Ovary (tissue), 7 donors: ENCODE measurements at regions not wholly inside any gene's neighbourhood (a gene's known extent, or its start where the extent isn't known, plus 50 kb on each side); places are given as distances from the start of the nearest gene placed in this dataset.

Source experiments
- DNase-seq, 5 donors: peaks; one replicate each; pipeline ENCODE4 v3.0.0-alpha.2; 2019 to 2020
- H3K27ac ChIP-seq, 2 donors: fragments of 200-600 bp; one replicate each; pipeline versions ENCODE4 v1.5.1 to v1.8.0; 2019 to 2022
- H3K27me3 ChIP-seq: fragments of 200-600 bp; one replicate; pipeline ENCODE4 v1.8.0; 2022
- H3K36me3 ChIP-seq: fragments of 200-600 bp; sonication (generic); one replicate; pipeline ENCODE4 v1.5.1; 2019
- H3K4me1 ChIP-seq: one replicate; pipeline ENCODE4 v1.8.1; 2013; ENCODE audit warnings: mild to moderate bottlenecking, moderate library complexity; ENCODE audit not compliant: insufficient read depth
- H3K4me3 ChIP-seq: fragments of 200-600 bp; sonication (generic); one replicate; pipeline ENCODE4 v1.5.1; 2017
- H3K9me3 ChIP-seq, 2 donors: fragments of 200-600 bp in 1 of 2; sonication (generic) in 1 of 2; one replicate each; pipeline versions ENCODE4 v1.5.1 to v1.8.1; 2013 to 2019; ENCODE audit warnings: mild to moderate bottlenecking in 1 of 2, moderate library complexity in 1 of 2
- CTCF ChIP-seq, 3 donors: fragments of 450-650 bp in 2 of 3; fragments of 200-600 bp in 1 of 3; IDR thresholded peaks; one replicate each; pipeline versions ENCODE4 v1.5.1 to v1.8.0; 2016 to 2022; ENCODE audit warnings: antibody characterized with exemption in 3 of 3, mild to moderate bottlenecking in 1 of 3
- EP300 ChIP-seq: sonication (generic); formaldehyde crosslinking; IDR thresholded peaks from one replicate; pipeline ENCODE4 v1.6.1; 2017; ENCODE audit warnings: antibody characterized with exemption
- POLR2A ChIP-seq: fragments of 450-650 bp; IDR thresholded peaks from one replicate; pipeline ENCODE4 v1.6.1; 2017; ENCODE audit warnings: antibody characterized with exemption, mild to moderate bottlenecking, moderate library complexity
- WGBS, 3 donors: extraction: QIAGEN DNeasy Blood & Tissue Kit in 1 of 3; methylation state at CpG; one replicate each; pipeline versions ENCODE4 v1.1.5 to v1.1.7; 2013 to 2017; 5-methylcytosine and 5-hydroxymethylcytosine counted together
- intact Hi-C, 4 donors: fragments of 100-400 bp; cut with DNase I; formaldehyde crosslinking; loops; one replicate each; pipeline versions ENCODE4 v1.11.0 to v1.15.1; 2022 to 2023
- donor health status: DM: no; HTN: no; CAD: no; lungs with moderate emphysema.
- donor health status: DM: no; HTN: no; CAD: no.
- donor health status: Bipolar disorder and iron deficiency.
- donor health status: DM: no; HTN: no; CAD: no.
- donor health status: DM: yes; HTN: yes; CAD: no.

GRCh38 chr5:123814801-123815470 lies 303.0 kb downstream of the CSNK1G3 start:
- H3K4me3 ChIP-seq: no peak overlapping the region
- H3K27me3 ChIP-seq: no peaks in the 10 kb centered on the region
- H3K9me3 ChIP-seq: no peaks in the 10 kb centered on the region
- intact Hi-C loops: no loop called here
- H3K27ac ChIP-seq: no peak overlapping the region
- no peak for DNase-seq
- no peaks in the 10 kb centered on the region for H3K36me3 ChIP-seq
- 25 to 36% (median 34%) methylated on average over 8 of the region's 8 CpGs for WGBS, 3 donors
- H3K4me1 ChIP-seq: peaks cover 4% of the 10 kb centered on the region
- TF ChIP-seq POLR2A (no peak), CTCF (IDR thresholded peaks at IDR 0.05) (no peak), EP300 (no peak)

- 46 to 64% (median 51%) methylated on average over 10 of the region's 10 CpGs for WGBS, 3 donors
- H3K4me1 ChIP-seq: peaks cover 4% of the 10 kb centered on the region
- intact Hi-C loops: no loop called here
- no peaks in the 10 kb centered on the region for H3K36me3 ChIP-seq
- TF ChIP-seq CTCF (IDR thresholded peaks at IDR 0.05) (no peak), POLR2A (no peak), EP300 (no peak)
- no peak overlapping the region for H3K4me3 ChIP-seq
- no peaks in the 10 kb centered on the region for H3K27me3 ChIP-seq
- H3K27ac ChIP-seq: no peak overlapping the region
- no peaks in the 10 kb centered on the region for H3K9me3 ChIP-seq
- no peak for DNase-seq
Measured at GRCh38 chr5:123813937-123814624, 302.1 kb downstream of the CSNK1G3 start.

DNA sequence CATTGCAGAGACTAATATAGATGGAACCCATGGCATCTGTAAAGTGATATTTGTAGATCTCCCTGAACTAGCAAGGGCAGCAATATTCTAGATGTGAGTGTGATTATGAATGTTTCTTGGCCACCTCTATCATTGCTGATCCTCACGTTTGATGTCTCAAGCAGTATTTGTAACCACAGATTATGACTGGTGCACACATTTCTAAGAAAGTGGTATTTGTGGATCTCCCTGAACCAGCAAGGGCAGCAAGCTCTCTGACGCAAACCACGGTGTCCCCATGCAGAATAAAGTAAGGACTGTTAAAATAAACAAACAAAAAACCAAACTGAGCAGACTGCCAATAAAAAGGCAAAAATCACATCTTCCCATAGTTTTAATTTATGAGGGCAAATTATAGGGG lies 301.3 kb downstream of the CSNK1G3 start:
- Histone ChIP-seq H3K27ac (no peak overlapping the region), H3K4me1 (peaks cover 4% of the 10 kb centered on the region), H3K36me3 (no peaks in the 10 kb centered on the region), H3K4me3 (no peak overlapping the region), H3K9me3 (no peaks in the 10 kb centered on the region), H3K27me3 (no peaks in the 10 kb centered on the region)
- 91 to 93% (median 91%) methylated on average over 3 of the region's 3 CpGs for WGBS, 3 donors
- intact Hi-C loops: no loop called here
- no peak for DNase-seq
- TF ChIP-seq EP300: no peak
- no peak for TF ChIP-seq POLR2A
- TF ChIP-seq CTCF (IDR thresholded peaks at IDR 0.05): no peak

DNA sequence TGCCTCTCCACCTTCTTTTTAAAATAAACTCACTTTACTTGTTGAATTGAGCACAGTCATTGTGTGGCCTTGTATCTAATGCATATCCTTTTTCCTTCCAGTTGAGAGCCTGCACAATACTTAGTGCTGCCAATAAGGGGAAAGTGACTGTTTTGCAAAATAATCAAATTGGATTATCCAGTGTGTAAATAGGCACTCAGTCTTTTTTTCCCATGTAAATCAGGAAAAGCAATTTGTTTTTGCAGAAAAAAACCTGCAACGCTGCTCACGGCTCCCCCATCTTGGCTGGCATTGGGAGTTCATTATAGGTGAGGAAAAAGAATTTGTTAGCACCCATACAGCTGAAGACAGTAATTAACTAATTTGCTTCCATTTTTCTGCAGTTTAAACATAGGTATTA lies 299.9 kb downstream of the CSNK1G3 start:
- H3K27ac ChIP-seq: no peak overlapping the region
- no peak for TF ChIP-seq POLR2A
- TF ChIP-seq CTCF (IDR thresholded peaks at IDR 0.05): no peak
- TF ChIP-seq EP300: no peak
- DNase-seq: no peak
- H3K27me3 ChIP-seq: no peaks in the 10 kb centered on the region
- intact Hi-C loops: no loop called here
- H3K36me3 ChIP-seq: no peaks in the 10 kb centered on the region
- H3K4me3 ChIP-seq: no peak overlapping the region
- WGBS, 3 donors: 98 to 99% (median 99%) methylated on average over 2 of the region's 2 CpGs
- H3K9me3 ChIP-seq: no peaks in the 10 kb centered on the region
- peaks cover 4% of the 10 kb centered on the region for H3K4me1 ChIP-seq
